ENCODE measurements at regions not wholly inside any gene's neighbourhood (a gene's known extent, or its start where the extent isn't known, plus 50 kb on each side); places are given as distances from the start of the nearest gene placed in this dataset.

DNA sequence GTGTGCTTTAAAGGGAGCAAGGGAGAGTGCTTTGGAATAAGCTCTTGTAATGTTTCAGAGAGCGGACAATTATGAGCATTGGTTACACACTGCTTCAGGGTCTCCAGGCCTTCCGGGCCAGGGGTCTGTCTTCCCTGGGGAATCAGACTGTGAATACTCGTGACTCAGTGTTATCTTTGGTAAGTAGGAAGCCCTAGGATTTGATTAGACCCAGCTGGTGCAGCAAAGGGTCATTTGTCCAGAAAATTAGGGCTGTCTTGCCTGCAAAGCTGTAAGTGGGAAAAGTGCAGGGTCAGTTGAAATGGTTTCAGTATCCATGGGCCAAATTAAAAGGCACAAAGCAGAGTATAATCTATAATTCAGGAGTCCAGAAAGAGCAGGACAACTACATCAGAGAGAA lies 475.6 kb downstream of the MED13L start:
- TF ChIP-seq, protein P1, sequence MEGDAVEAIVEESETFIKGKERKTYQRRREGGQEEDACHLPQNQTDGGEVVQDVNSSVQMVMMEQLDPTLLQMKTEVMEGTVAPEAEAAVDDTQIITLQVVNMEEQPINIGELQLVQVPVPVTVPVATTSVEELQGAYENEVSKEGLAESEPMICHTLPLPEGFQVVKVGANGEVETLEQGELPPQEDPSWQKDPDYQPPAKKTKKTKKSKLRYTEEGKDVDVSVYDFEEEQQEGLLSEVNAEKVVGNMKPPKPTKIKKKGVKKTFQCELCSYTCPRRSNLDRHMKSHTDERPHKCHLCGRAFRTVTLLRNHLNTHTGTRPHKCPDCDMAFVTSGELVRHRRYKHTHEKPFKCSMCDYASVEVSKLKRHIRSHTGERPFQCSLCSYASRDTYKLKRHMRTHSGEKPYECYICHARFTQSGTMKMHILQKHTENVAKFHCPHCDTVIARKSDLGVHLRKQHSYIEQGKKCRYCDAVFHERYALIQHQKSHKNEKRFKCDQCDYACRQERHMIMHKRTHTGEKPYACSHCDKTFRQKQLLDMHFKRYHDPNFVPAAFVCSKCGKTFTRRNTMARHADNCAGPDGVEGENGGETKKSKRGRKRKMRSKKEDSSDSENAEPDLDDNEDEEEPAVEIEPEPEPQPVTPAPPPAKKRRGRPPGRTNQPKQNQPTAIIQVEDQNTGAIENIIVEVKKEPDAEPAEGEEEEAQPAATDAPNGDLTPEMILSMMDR (conservative IDR thresholded peaks at IDR 0.05; ENCODE audit: low read length): no peak
- TF ChIP-seq EZH2phosphoT487 (IDR thresholded peaks at IDR 0.05; ENCODE audit: borderline replicate concordance): no peak

Measured in Loucy (cell line).